ENCODE measurements at regions not wholly inside any gene's neighbourhood (a gene's known extent, or its start where the extent isn't known, plus 50 kb on each side); places are given as distances from the start of the nearest gene placed in this dataset.

DNA sequence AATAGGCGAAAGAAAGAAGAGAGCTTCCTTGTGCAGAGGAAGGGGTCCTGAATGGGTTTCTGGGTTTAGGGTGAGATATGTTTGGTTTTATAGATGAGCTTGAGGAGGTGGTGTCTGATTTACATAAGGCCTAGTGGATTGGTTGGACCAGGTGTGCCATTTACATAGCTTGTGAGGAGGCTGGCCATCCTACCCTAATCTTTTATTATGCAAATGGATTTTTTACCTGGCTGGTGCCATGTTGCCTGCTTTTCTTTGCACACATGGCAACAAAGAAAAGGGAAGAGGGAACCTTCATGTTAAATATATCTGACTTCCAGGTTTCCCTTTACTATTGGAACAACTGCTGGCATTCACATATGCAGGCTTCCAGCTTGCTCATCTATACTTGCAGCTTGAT lies 585.3 kb downstream of the PTPRU start:
- no peak for DNase-seq (ENCODE audit: low read depth)
- H3K36me3 ChIP-seq (ENCODE audit: control insufficient read depth, insufficient read depth, low read length), result no peaks in the 10 kb centered on the region
- no peak overlapping the region for H3K4me3 ChIP-seq (ENCODE audit: low read depth, low read length)
- no peak for TF ChIP-seq CTCF (IDR thresholded peaks at IDR 0.05; ENCODE audit: insufficient read depth, low read depth, low read length)
- ChIA-PET CTCF (no interaction called here), POLR2A (no interaction called here)
- H3K27me3 ChIP-seq (ENCODE audit: control insufficient read depth, insufficient read depth, low read length), result no peaks in the 10 kb centered on the region

GRCh38 chr1:29820401-29820800 lies 584.1 kb downstream of the PTPRU start:
- ChIA-PET POLR2A (no interaction called here), CTCF (interaction anchor here (0.6 kb wide), 1 partner anchor 584 kb away, joined by 3 read pairs; no protein-coding TSS in a partner anchor)
- TF ChIP-seq CTCF (IDR thresholded peaks at IDR 0.05; ENCODE audit: insufficient read depth, low read depth, low read length), result no peak

DNA sequence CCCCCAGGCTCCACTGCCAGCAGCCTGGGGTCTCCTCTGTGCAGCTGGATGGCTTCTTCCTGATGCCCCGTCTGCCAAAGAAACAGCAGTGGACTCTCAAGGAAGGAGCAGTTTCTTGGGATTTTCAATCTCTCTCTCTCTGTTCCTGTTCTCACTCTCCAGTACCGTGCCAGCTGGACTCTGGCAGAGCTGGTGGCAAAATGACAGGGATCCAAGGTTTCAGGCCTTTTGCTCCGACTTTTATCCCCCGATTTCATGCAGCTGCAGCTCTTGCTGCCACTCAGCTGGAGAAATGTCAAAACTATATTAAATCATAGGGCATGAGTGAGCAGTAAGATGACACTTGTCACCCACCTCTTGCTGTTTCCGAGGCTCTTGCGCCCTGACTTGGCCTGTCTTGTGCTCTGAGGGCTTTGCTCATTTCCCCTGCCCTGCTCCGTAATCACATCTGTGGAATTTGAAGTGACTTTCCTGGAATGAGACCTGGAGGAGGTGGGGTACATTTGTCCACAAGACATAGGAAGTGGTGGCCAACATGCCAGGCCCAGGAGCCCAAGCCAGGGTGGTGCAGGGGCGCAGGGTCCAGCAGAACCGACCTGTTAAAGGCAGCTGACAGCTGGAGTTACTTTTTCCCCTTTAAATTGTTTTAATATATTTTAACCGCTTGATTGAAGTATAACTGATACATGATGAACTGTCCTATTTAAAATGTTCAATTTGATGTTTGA lies 576.2 kb downstream of the PTPRU start:
- Histone ChIP-seq H3K4me3 (ENCODE audit: low read depth, low read length) (no peak overlapping the region), H3K27me3 (ENCODE audit: control insufficient read depth, insufficient read depth, low read length) (no peaks in the 10 kb centered on the region), H3K36me3 (ENCODE audit: control insufficient read depth, insufficient read depth, low read length) (no peaks in the 10 kb centered on the region)
- TF ChIP-seq CTCF (IDR thresholded peaks at IDR 0.05; ENCODE audit: insufficient read depth, low read depth, low read length), result no peak
- CTCF ChIA-PET, result no interaction called here
- POLR2A ChIA-PET, result no interaction called here
- DNase-seq (ENCODE audit: low read depth), result no peak

More at GRCh38 chr1:29820401-29820800, 584.1 kb downstream of the PTPRU start:
- Histone ChIP-seq H3K36me3 (ENCODE audit: control insufficient read depth, insufficient read depth, low read length) (no peaks in the 10 kb centered on the region), H3K27me3 (ENCODE audit: control insufficient read depth, insufficient read depth, low read length) (no peaks in the 10 kb centered on the region), H3K4me3 (ENCODE audit: low read depth, low read length) (no peak overlapping the region)
- DNase-seq (ENCODE audit: low read depth), result no peak

- DNase-seq (ENCODE audit: low read depth), result no peak
- TF ChIP-seq CTCF (IDR thresholded peaks at IDR 0.05; ENCODE audit: insufficient read depth, low read depth, low read length), result no peak
- ChIA-PET CTCF (no interaction called here), POLR2A (no interaction called here)
- Histone ChIP-seq H3K36me3 (ENCODE audit: control insufficient read depth, insufficient read depth, low read length) (no peaks in the 10 kb centered on the region), H3K27me3 (ENCODE audit: control insufficient read depth, insufficient read depth, low read length) (no peaks in the 10 kb centered on the region), H3K4me3 (ENCODE audit: low read depth, low read length) (no peak overlapping the region)
Observed at GRCh38 chr1:29811727-29812407, 575.5 kb downstream of the PTPRU start.

- DNase-seq (ENCODE audit: low read depth), result no peak
- ChIA-PET POLR2A (no interaction called here), CTCF (interaction anchor here (0.6 kb wide), 1 partner anchor 105 kb away, joined by 3 read pairs; no protein-coding TSS in a partner anchor)
- no peaks in the 10 kb centered on the region for H3K36me3 ChIP-seq (ENCODE audit: control insufficient read depth, insufficient read depth, low read length)
- H3K4me3 ChIP-seq (ENCODE audit: low read depth, low read length), result no peak overlapping the region
- no peaks in the 10 kb centered on the region for H3K27me3 ChIP-seq (ENCODE audit: control insufficient read depth, insufficient read depth, low read length)
- no peak for TF ChIP-seq CTCF (IDR thresholded peaks at IDR 0.05; ENCODE audit: insufficient read depth, low read depth, low read length)
Observed at GRCh38 chr1:29811247-29811646, 574.9 kb downstream of the PTPRU start.

All from BJ (cell line).